GM12878 (cell line): ENCODE measurements at regions not wholly inside any gene's neighbourhood (a gene's known extent, or its start where the extent isn't known, plus 50 kb on each side); places are given as distances from the start of the nearest gene placed in this dataset.

Experiments
- ATAC-seq: fragments of 200-7000 bp; cut with Tn5 transposase; 3 replicates; pipeline ENCODE4 v1.9.1; 2020; ENCODE audit warnings: mild to moderate bottlenecking, moderate library complexity
- BruUV-seq: library from RNA; stranded (reverse); fragments of 400-500 nt; replicated peaks from 2 replicates; lab custom pipeline; 2021; lab: Mats Ljungman, UMichigan
- CTCF ChIA-PET: fragments of 300-600 bp; sonication (Branson Sonifier 250); formaldehyde crosslinking; extraction: SDS; loops from one replicate; lab custom pipeline; 2021; ENCODE audit warnings: inconsistent platforms; lab: Yijun Ruan, JAX
- POLR2A ChIA-PET: fragments of 350-600 bp; formaldehyde crosslinking; extraction: SDS; loops from one replicate; lab custom pipeline; 2021; ENCODE audit warnings: inconsistent platforms; lab: Charles Lee
- RAD21 ChIA-PET: fragments of 300-600 bp; sonication (Branson Sonifier 250); formaldehyde crosslinking; loops from one replicate; lab custom pipeline; 2023; ENCODE audit warnings: antibody characterized with exemption; ENCODE audit not compliant: unreplicated experiment; lab: Charles Lee
- SMC1A ChIA-PET: fragments of 300-600 bp; sonication (Branson Sonifier 250); formaldehyde crosslinking; loops from one replicate; lab custom pipeline; 2023; ENCODE audit not compliant: unreplicated experiment, uncharacterized antibody; lab: Charles Lee
- DNase-seq: peaks from one replicate; pipeline ENCODE4 v3.0.0-alpha.2; 2011; ENCODE audit warnings: low read depth, low spot score
- FAIRE-seq: peaks from 3 replicates; lab custom pipeline; 2011; peaks lifted over from hg19 to GRCh38; lab: Jason Lieb, UNC
- H2AFZ ChIP-seq: 2 replicates; pipeline ENCODE4 v1.6.0; 2011; ENCODE audit warnings: low read depth, low read length, control low read depth; ENCODE audit not compliant: control insufficient read depth
- H3K27ac ChIP-seq: 2 replicates; pipeline ENCODE4 v1.5.1; 2011; ENCODE audit warnings: control low read depth; ENCODE audit not compliant: control insufficient read depth, insufficient read depth
- H3K27me3 ChIP-seq, 2 experiments: replicated peaks in 1 of 2; 2 replicates each; pipeline versions ENCODE4 v1.6.0 to v1.6.1; 2011; ENCODE audit warnings: low read length in 1 of 2; ENCODE audit not compliant: control insufficient read depth in 2 of 2, insufficient read depth in 2 of 2
- H3K36me3 ChIP-seq, 2 experiments: 2 replicates each; pipeline ENCODE4 v1.5.1; 2011; ENCODE audit warnings: low read length in 1 of 2; ENCODE audit not compliant: control insufficient read depth in 2 of 2, insufficient read depth in 2 of 2
- H3K4me1 ChIP-seq: 2 replicates; pipeline ENCODE4 v1.6.1; 2011; ENCODE audit warnings: mild to moderate bottlenecking, low read length, moderate library complexity, mixed read lengths; ENCODE audit not compliant: control insufficient read depth, insufficient read depth
- H3K4me2 ChIP-seq: 2 replicates; pipeline ENCODE4 v1.6.0; 2011; ENCODE audit warnings: control low read depth; ENCODE audit not compliant: control insufficient read depth, insufficient read depth
- H3K4me3 ChIP-seq: fragments of 200-600 bp; sonication (generic); 2 replicates; pipeline ENCODE4 v1.5.1; 2016
- H3K79me2 ChIP-seq: 2 replicates; pipeline ENCODE4 v1.6.0; 2011; ENCODE audit warnings: low read length; ENCODE audit not compliant: control insufficient read depth, insufficient read depth
- H3K9ac ChIP-seq: 2 replicates; pipeline ENCODE4 v1.8.0; 2011; ENCODE audit warnings: low read length, control low read depth, mixed read lengths; ENCODE audit not compliant: control insufficient read depth, insufficient read depth
- H3K9me3 ChIP-seq: replicated peaks from 3 replicates; pipeline ENCODE4 v1.5.1; 2011; ENCODE audit warnings: mild to moderate bottlenecking, low read length; ENCODE audit not compliant: control insufficient read depth, insufficient read depth
- H4K20me1 ChIP-seq: 2 replicates; pipeline ENCODE4 v1.6.0; 2011; ENCODE audit not compliant: control insufficient read depth, insufficient read depth
- ESRRA ChIP-seq: IDR thresholded peaks from 2 replicates; pipeline ENCODE4 v1.6.1; 2012; ENCODE audit warnings: mild to moderate bottlenecking, low read length, improper control_type of control experiment
- GATAD2B ChIP-seq: fragments of 450-650 bp; conservative IDR thresholded peaks from 2 replicates; pipeline ENCODE4 v1.6.1; 2017; ENCODE audit warnings: low read depth, mild to moderate bottlenecking, moderate library complexity
- LARP7 ChIP-seq: fragments of 450-650 bp; IDR thresholded peaks from 2 replicates; pipeline ENCODE4 v1.6.1; 2017; ENCODE audit warnings: mild to moderate bottlenecking
- MTA2 ChIP-seq: fragments of 450-650 bp; IDR thresholded peaks from 2 replicates; pipeline ENCODE4 v1.6.1; 2016; ENCODE audit warnings: low read depth, mild to moderate bottlenecking, moderate library complexity
- NBN ChIP-seq: fragments of 450-650 bp; IDR thresholded peaks from 2 replicates; pipeline ENCODE4 v1.6.1; 2016
- NFYB ChIP-seq: IDR thresholded peaks from 2 replicates; pipeline ENCODE4 v1.6.1; 2011; ENCODE audit warnings: low read depth, mild to moderate bottlenecking, low read length, improper control_type of control experiment, moderate library complexity; ENCODE audit not compliant: insufficient read depth
- NR2C1 ChIP-seq: fragments of 450-650 bp; IDR thresholded peaks from 2 replicates; pipeline ENCODE4 v1.6.1; 2017; ENCODE audit warnings: antibody characterized with exemption, mild to moderate bottlenecking, moderate library complexity
- PAX5 ChIP-seq: IDR thresholded peaks from 2 replicates; pipeline ENCODE4 v1.6.1; 2011; ENCODE audit warnings: low read depth, low read length, borderline replicate concordance
- POU2F2 ChIP-seq: IDR thresholded peaks from 3 replicates; pipeline ENCODE4 v1.6.1; 2011; ENCODE audit warnings: low read depth, mild to moderate bottlenecking, low read length, borderline replicate concordance
- RAD51 ChIP-seq: fragments of 450-650 bp; IDR thresholded peaks from 2 replicates; pipeline ENCODE4 v1.6.1; 2016; ENCODE audit warnings: moderate library complexity, mild to moderate bottlenecking, inconsistent platforms
- RUNX3 ChIP-seq: IDR thresholded peaks from 2 replicates; pipeline ENCODE4 v1.6.1; 2012; ENCODE audit warnings: low read length, inconsistent platforms
- YBX1 ChIP-seq: fragments of 450-650 bp; IDR thresholded peaks from 2 replicates; pipeline ENCODE4 v1.6.1; 2016; ENCODE audit warnings: antibody characterized with exemption
- ZNF274 ChIP-seq: IDR thresholded peaks from one replicate; pipeline ENCODE4 v1.8.0; 2011; ENCODE audit not compliant: insufficient read length, insufficient read depth
- ZZZ3 ChIP-seq: IDR thresholded peaks from 2 replicates; pipeline ENCODE4 v1.6.1; 2011; ENCODE audit warnings: low read depth; ENCODE audit not compliant: control insufficient read depth, insufficient read length
- WGBS: methylation state at CpG from one replicate; pipeline ENCODE4 v1.1.6; 2016; ENCODE audit warnings: low lambda C conversion rate; ENCODE audit not compliant: insufficient replicate concordance, insufficient coverage; ENCODE audit errors: missing lambda C conversion rate; 5-methylcytosine and 5-hydroxymethylcytosine counted together
- in situ Hi-C: fragments of 300-500 bp; cut with MboI; formaldehyde crosslinking; loops from 9 replicates; pipeline ENCODE4 v1.14.3; 2018; ENCODE audit warnings: mixed read lengths
- intact Hi-C: fragments of 100-400 bp; cut with micrococcal nuclease; formaldehyde crosslinking; loops from one replicate; pipeline ENCODE4 v1.14.2; 2022; ENCODE audit not compliant: unreplicated experiment
- TF ChIP-seq, protein P1 (sequence below): fragments of 450-650 bp; IDR thresholded peaks from 2 replicates; pipeline ENCODE4 v1.6.1; 2014; ENCODE audit warnings: mild to moderate bottlenecking
- TF ChIP-seq, protein P2 (sequence below): fragments of 150-350 bp; IDR thresholded peaks from 2 replicates; pipeline ENCODE4 v1.6.1; 2016; ENCODE audit warnings: low read depth, low read length
- TF ChIP-seq, protein P3 (sequence below): IDR thresholded peaks from 2 replicates; pipeline ENCODE4 v1.6.1; 2011; ENCODE audit warnings: mild to moderate bottlenecking, low read depth, low read length, moderate library complexity; ENCODE audit not compliant: insufficient replicate concordance

DNA sequence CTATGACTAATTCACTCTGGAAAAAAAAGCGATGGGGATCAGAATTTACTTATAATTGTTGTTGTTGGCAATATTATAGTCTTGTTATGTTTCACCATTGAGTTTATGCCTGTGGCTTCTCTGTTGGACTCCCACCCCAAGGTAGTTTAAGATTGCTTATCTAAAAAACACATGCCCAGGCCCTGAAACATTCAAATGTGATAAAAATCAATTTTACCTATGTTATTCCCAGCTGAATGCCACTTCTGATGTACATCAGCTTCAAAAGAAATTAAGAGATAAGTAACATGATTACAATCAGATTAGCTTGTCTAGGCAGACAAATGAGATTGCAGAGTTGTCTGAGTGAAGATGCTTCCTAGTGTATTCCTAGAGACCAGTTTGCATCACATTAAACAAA, 484.7 kb downstream of the PCDH7 start:
- Histone ChIP-seq H3K4me1 (no peaks in the 10 kb centered on the region), H3K9ac (no peak overlapping the region), H3K27me3 (no peaks in the 10 kb centered on the region), H3K36me3 (no peaks in the 10 kb centered on the region), H3K9me3 (no peaks in the 10 kb centered on the region), H3K79me2 (no peaks in the 10 kb centered on the region), H3K27ac (no peak overlapping the region), H3K4me2 (no peak overlapping the region), H4K20me1 (no peaks in the 10 kb centered on the region), H3K4me3 (no peak overlapping the region), H2AFZ (no peak overlapping the region)
- ChIA-PET CTCF (no interaction called here), SMC1A (no interaction called here), RAD21 (no interaction called here), POLR2A (no interaction called here)
- intact Hi-C loops = no loop called here
- ATAC-seq (no peak), DNase-seq (no peak), FAIRE-seq (no peak)
- no TSS peak for BruUV-seq
- TF ChIP-seq MTA2 (no peak), RUNX3 (no peak), YBX1 (no peak), LARP7 (no peak), NBN (no peak), PAX5 (no peak)
- in situ Hi-C loops = no loop called here
- 44% methylated on average over 1 of the region's 1 CpG for WGBS

DNA sequence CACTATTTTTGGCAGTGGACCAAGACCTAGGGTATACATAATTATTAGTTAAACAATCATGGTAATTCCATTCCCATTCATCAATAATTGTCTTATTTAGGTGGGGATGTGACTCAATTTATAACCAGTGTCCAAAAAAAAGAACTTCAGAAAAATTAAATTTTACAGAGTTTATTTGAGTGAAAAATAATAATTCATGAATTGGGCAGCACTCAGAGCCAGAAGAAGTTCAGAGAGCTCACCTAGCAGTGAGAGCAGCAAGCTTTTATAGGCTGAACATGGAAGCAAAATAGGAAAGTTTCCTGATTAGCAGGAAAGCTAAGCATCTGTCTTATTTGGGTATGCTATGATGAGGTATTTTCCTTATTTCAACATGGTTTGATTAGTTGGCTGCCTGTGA, 500.8 kb downstream of the PCDH7 start:
- intact Hi-C loops = no loop called here
- ChIA-PET CTCF (interaction anchor here (0.6 kb wide), 1 partner anchor 15 kb away, joined by 3 read pairs; no protein-coding TSS in a partner anchor), SMC1A (no interaction called here), RAD21 (no interaction called here), POLR2A (no interaction called here)
- Histone ChIP-seq H3K27me3 (no peaks in the 10 kb centered on the region), H3K4me3 (no peak overlapping the region), H3K36me3 (no peaks in the 10 kb centered on the region), H4K20me1 (no peaks in the 10 kb centered on the region), H3K4me2 (no peak overlapping the region), H2AFZ (no peak overlapping the region), H3K27ac (no peak overlapping the region), H3K79me2 (no peaks in the 10 kb centered on the region), H3K9ac (no peak overlapping the region), H3K4me1 (no peaks in the 10 kb centered on the region), H3K9me3 (no peaks in the 10 kb centered on the region)
- in situ Hi-C loops = no loop called here
- no TSS peak for BruUV-seq
- no peak for DNase-seq
- FAIRE-seq = no peak
- no peak for ATAC-seq
- TF ChIP-seq ZZZ3 (no peak), ESRRA (no peak), GATAD2B (no peak), ZNF274 (no peak), POU2F2 (no peak), RAD51 (no peak), NFYB (no peak), NR2C1 (no peak)
- TF ChIP-seq, protein P1, sequence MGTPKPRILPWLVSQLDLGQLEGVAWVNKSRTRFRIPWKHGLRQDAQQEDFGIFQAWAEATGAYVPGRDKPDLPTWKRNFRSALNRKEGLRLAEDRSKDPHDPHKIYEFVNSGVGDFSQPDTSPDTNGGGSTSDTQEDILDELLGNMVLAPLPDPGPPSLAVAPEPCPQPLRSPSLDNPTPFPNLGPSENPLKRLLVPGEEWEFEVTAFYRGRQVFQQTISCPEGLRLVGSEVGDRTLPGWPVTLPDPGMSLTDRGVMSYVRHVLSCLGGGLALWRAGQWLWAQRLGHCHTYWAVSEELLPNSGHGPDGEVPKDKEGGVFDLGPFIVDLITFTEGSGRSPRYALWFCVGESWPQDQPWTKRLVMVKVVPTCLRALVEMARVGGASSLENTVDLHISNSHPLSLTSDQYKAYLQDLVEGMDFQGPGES = no peak
- TF ChIP-seq, protein P2, sequence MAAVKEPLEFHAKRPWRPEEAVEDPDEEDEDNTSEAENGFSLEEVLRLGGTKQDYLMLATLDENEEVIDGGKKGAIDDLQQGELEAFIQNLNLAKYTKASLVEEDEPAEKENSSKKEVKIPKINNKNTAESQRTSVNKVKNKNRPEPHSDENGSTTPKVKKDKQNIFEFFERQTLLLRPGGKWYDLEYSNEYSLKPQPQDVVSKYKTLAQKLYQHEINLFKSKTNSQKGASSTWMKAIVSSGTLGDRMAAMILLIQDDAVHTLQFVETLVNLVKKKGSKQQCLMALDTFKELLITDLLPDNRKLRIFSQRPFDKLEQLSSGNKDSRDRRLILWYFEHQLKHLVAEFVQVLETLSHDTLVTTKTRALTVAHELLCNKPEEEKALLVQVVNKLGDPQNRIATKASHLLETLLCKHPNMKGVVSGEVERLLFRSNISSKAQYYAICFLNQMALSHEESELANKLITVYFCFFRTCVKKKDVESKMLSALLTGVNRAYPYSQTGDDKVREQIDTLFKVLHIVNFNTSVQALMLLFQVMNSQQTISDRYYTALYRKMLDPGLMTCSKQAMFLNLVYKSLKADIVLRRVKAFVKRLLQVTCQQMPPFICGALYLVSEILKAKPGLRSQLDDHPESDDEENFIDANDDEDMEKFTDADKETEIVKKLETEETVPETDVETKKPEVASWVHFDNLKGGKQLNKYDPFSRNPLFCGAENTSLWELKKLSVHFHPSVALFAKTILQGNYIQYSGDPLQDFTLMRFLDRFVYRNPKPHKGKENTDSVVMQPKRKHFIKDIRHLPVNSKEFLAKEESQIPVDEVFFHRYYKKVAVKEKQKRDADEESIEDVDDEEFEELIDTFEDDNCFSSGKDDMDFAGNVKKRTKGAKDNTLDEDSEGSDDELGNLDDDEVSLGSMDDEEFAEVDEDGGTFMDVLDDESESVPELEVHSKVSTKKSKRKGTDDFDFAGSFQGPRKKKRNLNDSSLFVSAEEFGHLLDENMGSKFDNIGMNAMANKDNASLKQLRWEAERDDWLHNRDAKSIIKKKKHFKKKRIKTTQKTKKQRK = no peak
- TF ChIP-seq, protein P3, sequence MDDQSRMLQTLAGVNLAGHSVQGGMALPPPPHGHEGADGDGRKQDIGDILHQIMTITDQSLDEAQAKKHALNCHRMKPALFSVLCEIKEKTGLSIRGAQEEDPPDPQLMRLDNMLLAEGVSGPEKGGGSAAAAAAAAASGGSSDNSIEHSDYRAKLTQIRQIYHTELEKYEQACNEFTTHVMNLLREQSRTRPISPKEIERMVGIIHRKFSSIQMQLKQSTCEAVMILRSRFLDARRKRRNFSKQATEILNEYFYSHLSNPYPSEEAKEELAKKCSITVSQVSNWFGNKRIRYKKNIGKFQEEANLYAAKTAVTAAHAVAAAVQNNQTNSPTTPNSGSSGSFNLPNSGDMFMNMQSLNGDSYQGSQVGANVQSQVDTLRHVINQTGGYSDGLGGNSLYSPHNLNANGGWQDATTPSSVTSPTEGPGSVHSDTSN = no peak
